HG03135 (cell line): ENCODE measurements at regions not wholly inside any gene's neighbourhood (a gene's known extent, or its start where the extent isn't known, plus 50 kb on each side); places are given as distances from the start of the nearest gene placed in this dataset.

Experiments used
- ATAC-seq: cut with Tn5 transposase; IDR thresholded peaks from one replicate; pipeline ENCODE4 v1.9.1; 2021; ENCODE audit warnings: mild to moderate bottlenecking, moderate library complexity; ENCODE audit not compliant: unreplicated experiment

DNA sequence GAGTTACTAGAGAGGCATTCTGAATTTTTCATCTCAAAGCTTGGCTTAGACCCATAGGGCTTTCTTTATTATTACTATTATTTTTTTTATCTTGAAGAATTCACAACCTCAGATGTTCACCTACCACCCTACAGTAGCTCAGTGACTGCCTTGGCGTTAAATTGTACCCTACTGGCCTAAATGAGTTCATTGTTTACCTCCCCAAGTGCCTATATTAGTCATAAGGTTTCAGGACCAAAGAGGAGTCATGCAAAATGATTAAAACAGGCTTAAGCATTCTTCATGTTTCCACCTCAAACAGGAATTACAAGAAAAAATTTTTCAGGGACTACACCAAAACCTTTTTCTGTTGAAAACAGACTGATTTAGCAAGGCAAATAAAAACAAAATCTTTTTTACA, 751.5 kb downstream of the SQOR start:
- ATAC-seq = no peak

DNA sequence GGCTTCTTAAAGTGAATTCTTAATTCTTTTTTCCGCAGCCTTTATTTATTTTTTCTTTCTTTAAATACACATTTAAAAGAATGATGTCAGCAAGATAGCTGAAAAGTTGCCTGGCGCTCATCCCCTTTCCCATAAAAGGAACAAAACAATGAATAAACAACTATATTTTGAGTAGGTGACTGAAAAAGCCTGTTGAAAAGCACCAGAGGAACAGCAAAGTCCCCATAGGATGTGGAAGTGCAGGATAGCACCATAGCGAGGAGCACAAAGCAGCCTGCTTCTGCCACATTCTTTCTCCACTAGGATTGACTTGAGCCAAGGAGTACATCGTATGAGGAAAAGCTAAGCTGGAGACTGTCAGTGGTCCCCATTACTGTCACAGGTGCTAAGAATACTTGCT, 754.9 kb downstream of the SQOR start:
- no peak for ATAC-seq

DNA sequence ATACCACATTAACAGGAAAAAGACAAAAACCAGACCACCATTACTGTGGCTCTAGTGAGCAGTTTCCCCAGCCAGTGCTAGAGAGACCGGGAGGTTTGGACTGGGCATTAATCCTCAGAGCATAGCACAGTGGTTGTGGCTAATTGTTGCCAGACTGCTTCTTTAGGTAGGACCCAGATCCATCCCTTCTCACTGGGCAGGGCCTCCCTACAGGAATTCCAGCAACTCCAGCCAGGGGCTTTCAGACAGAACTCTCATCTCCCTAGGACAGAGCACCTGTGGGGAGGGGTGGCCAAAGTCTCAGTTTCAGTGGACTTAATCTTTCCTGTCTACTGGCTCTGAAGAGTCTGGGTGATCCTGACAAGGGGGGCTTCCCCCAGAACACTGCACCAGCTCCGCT, 759.6 kb downstream of the SQOR start:
- ATAC-seq = no peak

DNA sequence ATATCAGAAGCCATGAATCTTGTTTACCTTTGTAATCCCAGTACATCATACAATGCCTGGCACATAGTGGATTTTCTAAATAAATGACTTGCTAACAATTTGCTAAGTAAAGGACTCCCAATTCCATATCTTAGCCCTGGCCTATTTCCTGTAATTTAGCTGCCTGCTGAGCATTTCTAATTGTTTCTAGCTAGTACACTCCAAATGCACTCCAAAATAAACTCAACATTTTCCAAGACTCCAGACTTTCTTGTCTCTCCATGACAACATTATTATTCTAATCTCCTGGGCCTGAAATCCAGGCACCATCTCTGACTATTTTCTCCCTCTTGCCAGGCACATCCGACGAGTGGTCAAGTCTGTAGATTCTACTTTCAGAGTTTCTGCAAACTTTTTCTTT, 773.5 kb downstream of the SQOR start:
- no peak for ATAC-seq

DNA sequence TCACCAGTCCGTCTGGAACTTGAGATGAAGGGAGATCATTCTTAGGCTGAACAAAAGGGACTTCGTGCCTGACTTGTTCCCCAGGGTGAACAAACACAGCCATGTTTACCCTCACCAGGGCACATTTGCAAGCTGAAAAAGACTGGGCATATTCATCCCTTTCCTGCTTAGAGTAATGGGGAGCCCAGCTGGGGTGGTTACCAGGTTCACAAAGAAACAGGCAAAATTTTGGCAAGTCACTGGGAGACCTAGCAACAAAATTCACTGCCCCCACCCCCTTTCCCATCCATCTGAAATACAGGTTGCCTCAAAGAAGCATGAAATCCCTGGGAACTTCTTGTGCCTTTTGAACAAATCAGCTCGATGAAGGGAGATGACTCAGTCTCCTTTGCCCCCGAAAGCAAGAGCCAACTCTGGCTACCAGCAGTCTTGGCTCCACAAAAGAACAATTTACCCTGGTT, 775.0 kb downstream of the SQOR start:
- no peak for ATAC-seq

DNA sequence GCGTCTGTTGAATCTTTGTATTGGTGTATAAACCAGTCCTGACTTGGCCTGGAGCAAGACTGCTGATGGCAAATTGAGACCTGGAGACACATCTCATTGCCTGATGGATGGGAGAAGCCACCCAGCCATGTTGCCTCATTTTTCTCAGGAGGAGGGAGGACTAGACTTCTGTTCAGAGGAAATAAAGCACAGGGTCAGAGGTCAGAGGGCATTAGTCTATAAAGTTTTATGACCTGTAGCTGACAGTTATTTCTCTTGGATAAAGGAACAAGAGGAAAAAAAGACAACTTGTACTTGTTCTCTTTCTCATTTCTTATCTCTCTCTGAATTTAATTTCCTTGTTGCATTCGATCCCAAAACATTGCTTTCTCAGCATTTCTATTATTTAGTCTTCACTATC, 775.9 kb downstream of the SQOR start:
- ATAC-seq = no peak

DNA sequence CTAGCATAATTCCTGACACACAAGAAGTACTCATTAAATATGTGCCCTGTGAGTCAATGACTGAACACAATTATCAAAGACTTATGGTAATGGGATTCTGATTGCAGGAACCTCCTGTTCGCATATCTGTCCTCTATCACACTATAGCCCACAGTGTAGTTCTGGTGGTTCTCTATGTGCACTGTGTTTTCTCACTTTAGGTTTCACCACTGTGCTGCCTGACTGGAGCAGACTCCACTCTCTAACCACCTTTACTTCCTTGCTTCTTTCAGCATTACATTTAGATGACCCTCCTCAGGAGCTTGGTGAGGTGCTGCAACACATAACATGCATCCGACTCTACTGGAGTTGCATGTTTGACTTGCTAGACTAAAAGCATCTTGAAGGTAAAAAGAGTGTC, 777.1 kb downstream of the SQOR start:
- ATAC-seq = no peak

DNA sequence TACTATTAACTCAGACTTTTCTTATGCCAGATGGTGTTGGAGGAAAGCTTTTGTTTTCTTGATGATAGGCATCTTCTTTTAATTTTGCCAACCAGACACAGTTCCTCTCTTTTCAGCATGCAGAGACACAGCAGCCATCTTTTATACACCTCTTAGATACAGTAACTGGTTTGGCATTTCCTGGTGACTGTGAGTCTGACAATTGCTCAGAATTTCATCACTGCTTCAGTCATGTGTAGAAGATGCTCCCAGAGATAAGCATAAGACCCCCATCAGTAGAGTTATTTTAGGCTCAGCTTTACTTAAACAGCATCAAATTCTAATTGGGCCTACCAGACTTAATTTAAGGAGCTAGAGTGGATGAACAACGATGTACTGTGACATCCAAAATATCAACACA, 779.0 kb downstream of the SQOR start:
- no peak for ATAC-seq

DNA sequence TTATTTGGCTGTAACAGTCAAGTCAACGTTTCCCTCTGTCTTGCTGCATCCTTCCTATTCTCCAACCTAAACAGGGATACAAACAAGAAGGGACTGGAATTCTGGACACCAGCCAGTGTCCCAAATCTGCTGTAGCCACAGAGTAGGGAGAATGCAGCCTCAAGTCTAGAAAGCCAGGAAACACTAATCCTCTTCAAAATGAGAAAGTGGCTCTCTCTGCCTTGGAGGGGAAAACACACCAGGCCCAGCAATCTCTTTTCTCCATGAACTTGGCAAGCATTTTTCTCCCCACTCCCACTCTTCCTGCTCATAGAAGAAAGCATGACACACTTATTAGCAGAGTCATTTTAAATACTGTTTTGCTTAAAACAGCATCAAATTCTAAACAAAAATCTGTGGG, 781.7 kb downstream of the SQOR start:
- no peak for ATAC-seq

DNA sequence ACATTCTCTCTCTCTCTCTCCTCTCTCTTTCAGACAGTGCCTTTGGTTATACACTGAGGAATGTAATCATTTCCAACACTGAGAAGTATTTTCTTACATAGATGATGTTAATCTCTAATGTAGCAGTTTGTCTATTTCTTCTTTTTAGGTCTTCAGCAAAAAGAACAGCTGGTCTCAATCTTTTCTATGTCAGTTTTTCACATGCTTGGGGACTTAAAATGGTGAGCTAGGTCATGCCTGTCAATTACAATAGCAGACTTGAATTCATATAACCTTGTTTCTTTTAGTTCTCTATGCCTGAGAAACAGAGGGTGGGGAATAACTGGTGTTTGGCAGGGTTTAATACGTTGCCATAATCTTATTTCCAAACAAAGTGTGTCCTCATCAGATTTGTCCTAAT, 786.2 kb downstream of the SQOR start:
- no peak for ATAC-seq

DNA sequence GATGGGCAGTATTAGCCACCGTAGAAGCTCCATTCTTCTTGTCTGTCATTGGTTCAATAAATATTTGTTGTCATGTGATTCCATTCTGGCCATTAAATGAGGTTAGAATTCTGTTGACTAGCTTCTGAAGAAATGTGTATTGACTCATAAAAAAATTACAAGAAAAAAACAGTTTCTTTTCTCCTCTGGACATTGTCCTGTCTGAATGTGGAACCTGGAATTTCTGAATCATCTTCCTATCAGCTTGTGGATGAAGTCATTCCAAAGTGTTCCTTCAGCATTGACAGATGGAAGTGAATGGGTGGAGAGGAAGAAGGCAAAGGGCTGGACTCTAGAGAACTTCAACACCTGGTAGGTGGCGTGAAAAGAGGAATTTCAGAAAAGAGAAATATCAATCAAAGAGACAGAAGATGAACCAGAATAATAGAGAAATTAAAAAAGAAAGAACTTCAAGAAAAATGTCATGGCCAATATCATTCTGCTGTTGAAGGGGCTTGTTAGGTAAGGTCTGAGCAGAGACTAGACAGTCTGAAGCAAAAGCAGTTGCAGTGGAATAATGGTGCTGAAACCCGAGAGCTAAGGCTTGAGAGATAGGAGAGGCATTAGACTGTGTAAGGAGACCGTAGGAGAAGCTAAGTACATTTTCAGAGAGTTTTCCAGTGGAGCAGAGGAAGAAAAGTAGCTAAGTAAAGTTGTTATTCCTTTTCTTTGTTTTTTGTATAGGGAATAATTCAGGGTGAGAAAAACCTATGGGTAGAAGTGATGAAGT, 806.6 kb downstream of the SQOR start:
- ATAC-seq = no peak

DNA sequence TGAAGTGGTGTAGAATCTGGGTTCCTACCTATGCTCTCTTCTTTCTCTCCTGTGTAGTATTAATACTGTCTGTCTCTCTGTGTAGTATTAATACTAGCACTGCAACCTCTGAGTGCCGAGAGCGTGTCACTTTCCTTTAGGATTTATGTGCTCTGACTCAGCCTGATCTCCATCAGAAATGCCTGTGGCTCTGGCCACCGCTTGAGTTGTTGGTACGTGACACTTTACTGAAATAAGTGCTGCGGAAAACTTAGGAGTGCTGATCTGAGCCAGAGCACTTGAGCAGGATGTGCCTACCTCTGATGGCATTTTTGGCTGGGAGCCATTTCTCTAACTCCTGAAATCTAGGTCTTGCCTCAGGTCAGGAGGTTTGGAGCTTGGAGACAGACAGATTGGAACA, 807.4 kb downstream of the SQOR start:
- ATAC-seq = no peak

DNA sequence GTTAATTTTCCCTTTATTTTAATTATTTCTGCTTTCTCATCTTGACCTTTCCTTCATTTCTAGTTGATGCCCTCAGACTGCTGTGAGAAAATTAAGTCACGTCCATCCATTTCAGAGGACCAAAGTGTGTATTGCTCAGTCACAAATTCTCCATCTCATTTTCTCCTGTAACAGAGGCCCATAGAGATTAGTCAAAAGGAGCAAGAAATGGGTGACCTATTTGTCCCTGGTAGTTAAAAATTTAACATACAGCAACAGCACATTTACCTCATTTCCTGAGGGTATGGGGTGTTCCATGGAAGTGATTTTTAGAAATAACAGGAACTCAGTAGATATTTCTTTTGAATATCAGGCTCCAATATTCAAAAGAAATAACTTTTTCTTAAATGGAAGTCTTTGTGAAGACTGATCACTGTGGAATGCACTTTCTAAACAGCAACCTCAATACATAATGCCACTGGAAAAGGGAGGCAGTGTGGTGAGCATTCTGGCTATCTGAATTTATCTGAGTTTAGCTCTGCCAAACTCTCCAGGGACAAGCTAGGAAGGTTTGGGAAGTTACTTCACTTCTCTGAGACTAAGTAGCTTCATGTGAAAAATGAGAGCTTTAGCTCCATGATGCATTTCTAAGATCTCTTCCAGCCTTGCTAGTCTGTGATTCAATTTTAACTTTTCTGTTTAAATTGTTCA, 808.2 kb downstream of the SQOR start:
- ATAC-seq = no peak

DNA sequence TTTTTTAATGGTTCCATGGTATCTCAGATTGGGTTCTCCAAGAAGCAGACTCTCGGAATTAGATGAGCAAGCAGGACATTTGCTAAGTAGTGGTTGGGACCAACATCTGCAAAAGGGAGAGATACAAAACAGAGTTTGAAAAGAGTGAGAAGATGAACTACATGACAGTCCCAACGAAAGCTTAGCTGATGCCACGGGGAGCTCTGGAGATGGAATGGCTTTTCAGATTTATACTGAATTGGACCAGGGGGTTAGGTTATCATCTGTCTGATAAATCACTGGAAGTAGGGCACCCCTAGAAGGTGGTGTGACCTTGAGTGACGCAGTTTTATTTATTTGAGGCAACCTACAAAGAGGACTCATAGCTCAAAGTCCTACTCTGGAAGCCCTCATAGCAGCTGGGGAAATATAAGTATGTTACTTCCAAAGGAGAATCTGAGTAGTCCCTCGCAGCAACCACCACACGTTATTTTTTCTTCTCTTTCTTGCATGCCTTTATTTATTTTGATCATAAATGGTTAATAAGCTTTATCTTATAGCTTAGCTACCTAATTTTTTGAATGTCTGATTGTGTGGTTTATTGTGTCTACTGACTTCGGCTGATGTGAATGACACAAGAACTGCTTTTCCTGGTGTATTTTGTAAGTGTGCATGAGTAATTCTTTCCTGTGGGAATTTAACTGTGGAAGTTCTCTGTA, 815.4 kb downstream of the SQOR start:
- ATAC-seq = no peak

DNA sequence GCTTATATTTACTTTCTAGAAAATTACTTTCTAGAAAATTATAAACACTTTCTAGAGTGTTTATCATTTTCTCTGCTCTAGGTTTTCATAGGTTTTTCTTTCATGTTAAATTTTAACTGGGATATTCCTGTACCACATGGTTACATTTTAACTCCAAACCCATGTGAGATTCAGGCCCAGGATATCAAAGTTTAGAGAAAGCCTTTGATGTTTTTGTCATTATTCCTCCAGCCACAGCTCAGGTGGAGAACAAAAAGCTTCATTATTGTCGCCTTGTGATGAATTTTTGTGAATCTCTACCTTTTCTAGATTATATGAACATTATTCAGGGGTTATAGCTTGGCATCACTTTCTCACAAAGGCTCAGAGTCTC, 816.0 kb downstream of the SQOR start:
- ATAC-seq = no peak

DNA sequence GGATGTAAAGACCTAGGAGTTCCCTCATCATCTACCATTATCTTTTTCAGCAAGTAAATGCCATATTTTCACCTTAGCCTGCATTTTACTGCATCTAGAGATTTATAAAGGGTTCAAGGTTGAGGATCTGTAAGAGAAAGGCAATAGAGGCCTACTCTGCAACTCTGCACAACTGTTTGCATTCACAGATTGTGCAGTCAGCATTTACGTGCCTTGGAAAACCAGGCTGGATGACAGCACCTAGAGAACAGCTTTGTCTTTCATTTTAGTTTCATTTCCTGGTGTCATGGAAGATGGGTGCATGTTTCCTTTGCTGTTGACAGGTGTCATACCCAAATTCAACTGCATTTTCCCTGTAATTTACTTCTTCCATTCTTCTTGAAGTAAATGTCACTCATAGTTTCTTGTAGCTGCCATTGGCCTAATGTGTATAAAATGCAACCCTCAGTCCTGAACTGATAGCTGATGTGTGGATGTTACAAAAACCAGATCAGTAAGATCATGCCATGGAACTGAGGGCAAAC, 817.5 kb downstream of the SQOR start:
- no peak for ATAC-seq

DNA sequence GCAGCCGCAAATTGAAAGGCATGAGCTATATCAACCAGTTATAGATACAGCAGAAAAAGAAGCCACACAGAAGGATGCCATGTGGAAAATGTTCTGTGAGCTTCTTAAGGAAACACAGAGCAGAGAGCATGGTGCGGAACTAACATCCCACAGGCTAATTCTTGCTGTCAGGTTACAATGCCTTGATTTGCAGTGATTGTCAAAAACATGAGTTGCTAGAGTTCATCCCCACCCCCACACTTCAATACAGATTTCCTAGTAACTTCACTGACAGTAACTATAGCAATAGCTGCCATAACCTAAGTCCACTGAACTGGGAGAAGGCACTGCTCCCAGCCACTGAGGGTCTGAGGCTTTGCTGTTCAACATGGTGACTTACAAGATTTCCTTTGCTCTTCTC, 821.6 kb downstream of the SQOR start:
- no peak for ATAC-seq

DNA sequence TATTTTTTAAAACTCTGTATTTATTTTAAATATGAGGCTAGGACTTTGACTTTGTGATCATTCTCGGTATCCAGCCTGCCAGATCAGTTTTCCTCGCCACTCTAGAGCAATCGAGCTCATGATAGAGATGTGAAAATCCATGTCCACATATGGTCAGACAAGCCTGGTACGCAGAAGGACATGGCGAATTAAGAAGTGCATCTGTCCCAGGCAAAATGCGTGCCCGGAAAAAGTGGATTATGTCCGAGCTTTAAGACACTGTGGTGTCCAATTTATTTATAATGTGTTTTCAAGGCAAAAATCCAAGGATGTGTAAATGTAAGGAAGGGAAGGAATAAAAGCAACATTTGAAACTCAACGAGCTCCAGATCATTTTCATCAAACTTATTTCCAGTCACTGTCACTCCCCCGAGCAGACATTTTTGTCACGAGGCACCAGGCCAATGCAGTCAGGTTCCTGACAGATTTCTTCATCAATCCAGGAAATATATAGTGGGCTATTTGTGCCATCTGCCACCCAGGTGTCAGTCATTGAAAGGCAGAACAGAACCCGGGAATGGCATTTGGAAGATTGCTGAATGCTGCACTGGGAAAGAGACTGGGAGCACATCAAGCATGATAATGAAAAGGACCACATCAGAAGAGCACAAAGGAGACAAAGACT, 825.7 kb downstream of the SQOR start:
- no peak for ATAC-seq

DNA sequence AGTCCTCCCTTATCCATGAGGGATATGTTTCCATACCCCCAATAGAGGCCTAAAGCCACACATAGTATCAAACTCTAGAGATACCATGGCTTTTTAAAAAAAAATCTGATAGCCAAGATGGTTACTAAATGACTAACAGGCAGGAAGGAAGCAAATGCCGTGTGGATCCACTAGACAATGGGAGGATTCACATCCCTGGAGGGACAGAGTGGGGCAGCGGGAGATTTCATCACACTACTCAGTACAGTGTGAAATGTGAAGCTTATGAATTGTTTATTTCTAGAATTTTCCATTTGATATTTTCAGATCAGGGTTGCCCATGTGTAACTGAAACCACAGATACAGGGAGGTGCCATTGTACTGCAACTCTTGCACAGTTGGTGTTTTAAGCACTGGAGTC, 826.6 kb downstream of the SQOR start:
- ATAC-seq = no peak

DNA sequence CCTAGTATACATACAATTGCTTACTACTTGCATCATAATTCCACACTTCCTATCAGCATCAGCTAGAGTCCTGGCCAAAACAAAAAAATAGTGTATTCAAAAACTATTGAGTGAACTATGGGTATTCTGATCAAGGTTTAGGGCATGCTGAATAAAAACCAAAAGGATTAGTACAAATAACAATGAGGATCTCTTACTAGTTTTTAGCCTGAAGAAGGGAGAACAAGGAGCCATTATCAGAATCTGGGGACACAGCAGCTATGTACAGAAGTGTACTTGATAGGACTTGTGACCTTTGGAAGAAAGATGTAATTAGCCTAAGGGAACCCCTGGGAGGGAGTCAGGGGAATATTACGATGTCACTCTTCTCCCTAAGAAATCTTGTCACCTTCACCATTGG, 832.2 kb downstream of the SQOR start:
- no peak for ATAC-seq

DNA sequence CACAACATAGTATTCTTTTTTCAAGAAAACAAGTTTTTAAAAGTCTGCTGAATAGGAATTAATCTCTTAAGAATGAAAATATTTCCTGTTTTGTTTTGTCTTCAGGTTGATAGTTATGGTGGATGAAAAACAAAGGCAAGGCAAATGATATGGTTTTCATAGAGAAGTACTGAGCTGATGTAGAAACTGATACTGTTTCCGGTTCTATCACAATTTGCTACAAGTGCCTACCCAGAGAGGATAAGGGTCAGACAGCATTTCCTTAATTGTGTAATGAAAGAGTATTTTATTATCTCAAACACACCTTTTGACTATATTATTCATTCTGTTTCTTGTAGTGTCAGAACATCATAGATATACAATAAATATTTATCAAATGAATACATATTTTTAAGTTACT, 836.3 kb downstream of the SQOR start:
- ATAC-seq = no peak
